ENCODE measurements at regions not wholly inside any gene's neighbourhood (a gene's known extent, or its start where the extent isn't known, plus 50 kb on each side); places are given as distances from the start of the nearest gene placed in this dataset.

GRCh38 chr7:114263219-114263618 is 151.4 kb upstream of the FOXP2 start:
- H4K5ac ChIP-seq (ENCODE audit: insufficient read length, low read depth, low read length), result no peak overlapping the region
- whole genome bisulfite sequencing (ENCODE audit: extremely low coverage, insufficient read length, low lambda C conversion rate), result no CpG with 5 or more reads among the region's 3 CpGs
- Mint-ChIP-seq H3K27ac (no peak overlapping the region), H3K36me3 (ENCODE audit: insufficient read depth in 1 of 3, low read depth in 3 of 3) (no peaks in the 10 kb centered on the region), H3K9me3 (no peaks in the 10 kb centered on the region; a peak in 2 of 5 replicates), H3K4me1 (no peaks in the 10 kb centered on the region), H3K4me3 (no peak overlapping the region), H3K27me3 (ENCODE audit: low read depth) (no peaks in the 10 kb centered on the region; the same call in 1 of the 2 replicates)
- H2BK15ac ChIP-seq (ENCODE audit: low read depth, low read length), result no peak overlapping the region
- H3K4ac ChIP-seq (ENCODE audit: low read depth, low read length), result no peak overlapping the region
- no peaks in the 10 kb centered on the region for H3K79me1 ChIP-seq (ENCODE audit: insufficient read depth, low read depth, low read length, poor library complexity, severe bottlenecking)
- DNase-seq, result no peak
- no peak overlapping the region for H2BK20ac ChIP-seq (ENCODE audit: low read depth, low read length, poor library complexity, severe bottlenecking)
- no peak overlapping the region for H3K18ac ChIP-seq (ENCODE audit: insufficient read length, low read depth, low read length)
- no peak overlapping the region for H3K14ac ChIP-seq (ENCODE audit: insufficient read depth, low read length)
- no peaks in the 10 kb centered on the region for H3K27me3 ChIP-seq (ENCODE audit: insufficient read depth, low read length)
- no peak overlapping the region for H3K27ac ChIP-seq (ENCODE audit: insufficient read length, low read depth, low read length)
- no peak overlapping the region for H2AFZ ChIP-seq (ENCODE audit: low read length)
- no peaks in the 10 kb centered on the region for H3K79me2 ChIP-seq (ENCODE audit: insufficient read depth, low read length)
- no peak overlapping the region for H3K9ac ChIP-seq (ENCODE audit: extremely low read depth, insufficient read length, low read length)
- no peaks in the 10 kb centered on the region for H3K9me3 ChIP-seq (ENCODE audit: control insufficient read depth, low read depth, low read length)
- H2BK12ac ChIP-seq (ENCODE audit: insufficient read length, low read depth, low read length), result no peak overlapping the region
- H3K23ac ChIP-seq (ENCODE audit: insufficient read length, low read depth, low read length), result no peak overlapping the region
- no peak overlapping the region for H2BK5ac ChIP-seq (ENCODE audit: insufficient read length, low read length)
- H4K8ac ChIP-seq (replicated peaks; ENCODE audit: insufficient read length, low read depth, low read length), result no peak overlapping the region
- no peaks in the 10 kb centered on the region for H3K23me2 ChIP-seq (ENCODE audit: insufficient read length, low read depth, low read length, poor library complexity, severe bottlenecking)
- H3K4me1 ChIP-seq (ENCODE audit: insufficient read depth, low read length), result no peaks in the 10 kb centered on the region
- H2BK120ac ChIP-seq (ENCODE audit: low read depth, low read length, poor library complexity, severe bottlenecking), result no peak overlapping the region
- no peak overlapping the region for H2AK5ac ChIP-seq (ENCODE audit: insufficient read length, low read length)
- no peak overlapping the region for H3K4me2 ChIP-seq (ENCODE audit: insufficient read depth, insufficient read length, low read length)
- H3T11ph ChIP-seq (ENCODE audit: low read length), result no peak overlapping the region
- no peak overlapping the region for H3K56ac ChIP-seq (ENCODE audit: insufficient read length, low read depth, low read length)
- no peaks in the 10 kb centered on the region for H4K20me1 ChIP-seq (ENCODE audit: control insufficient read depth, insufficient read depth, insufficient read length)
- H4K91ac ChIP-seq (ENCODE audit: insufficient read length, low read depth, low read length), result no peak overlapping the region
- TF ChIP-seq CTCF (conservative IDR thresholded peaks at IDR 0.05), result no peak
